HT1080 (cell line): ENCODE measurements at regions not wholly inside any gene's neighbourhood (a gene's known extent, or its start where the extent isn't known, plus 50 kb on each side); places are given as distances from the start of the nearest gene placed in this dataset.
"Not testable (repeated sequence)": the region's sequence is repeated elsewhere in the genome, so short reads cannot be mapped to it uniquely, and the experiment has no call there.

Experiments
- DNase-seq: peaks from one replicate; pipeline ENCODE4 v3.0.0-alpha.2; 2015; ENCODE audit warnings: low read depth

DNA sequence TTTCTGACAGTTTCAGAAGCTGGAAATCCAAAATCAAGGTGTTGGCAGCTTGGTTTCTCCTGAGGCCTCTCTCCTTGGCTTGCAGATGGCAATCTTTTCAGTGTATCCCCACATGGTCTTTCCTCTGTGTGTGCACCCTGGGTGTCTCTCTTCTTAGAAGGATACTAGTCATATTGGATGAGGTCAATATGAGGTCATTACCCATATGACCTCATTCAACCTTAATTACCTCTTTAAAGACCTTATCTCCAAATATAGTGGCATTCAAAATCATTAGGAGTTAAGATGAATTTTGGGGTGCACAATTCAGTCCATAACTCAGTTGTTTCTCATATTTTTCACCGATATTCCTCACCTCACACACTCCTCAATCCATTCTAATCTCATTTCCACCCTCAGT, 92.4 kb upstream of the TGM3 start:
- DNase-seq = no peak

- no peak for DNase-seq
Measured at GRCh38 chr20:2204021-2204420, 91.8 kb upstream of the TGM3 start.

- DNase-seq = peak; percentile 44
Measured at GRCh38 chr20:2206957-2207769, 88.6 kb upstream of the TGM3 start.

DNA sequence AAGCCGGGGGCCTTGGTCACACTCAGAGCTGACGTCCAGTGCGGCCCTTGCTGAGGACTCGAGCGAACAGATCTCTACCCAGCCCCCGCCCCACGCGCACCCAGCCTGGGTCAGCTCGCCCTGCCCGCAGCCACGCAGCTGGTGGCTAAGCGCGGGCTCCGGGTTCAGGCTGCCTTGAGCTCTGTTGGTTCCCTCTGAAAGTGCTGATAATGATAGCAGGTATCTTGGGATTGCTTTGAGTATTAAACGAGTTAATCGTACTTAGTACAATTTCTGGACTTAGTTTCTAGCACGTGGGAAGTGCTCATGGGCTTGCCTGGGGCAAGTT, 88.1 kb upstream of the TGM3 start:
- DNase-seq = no peak

DNA sequence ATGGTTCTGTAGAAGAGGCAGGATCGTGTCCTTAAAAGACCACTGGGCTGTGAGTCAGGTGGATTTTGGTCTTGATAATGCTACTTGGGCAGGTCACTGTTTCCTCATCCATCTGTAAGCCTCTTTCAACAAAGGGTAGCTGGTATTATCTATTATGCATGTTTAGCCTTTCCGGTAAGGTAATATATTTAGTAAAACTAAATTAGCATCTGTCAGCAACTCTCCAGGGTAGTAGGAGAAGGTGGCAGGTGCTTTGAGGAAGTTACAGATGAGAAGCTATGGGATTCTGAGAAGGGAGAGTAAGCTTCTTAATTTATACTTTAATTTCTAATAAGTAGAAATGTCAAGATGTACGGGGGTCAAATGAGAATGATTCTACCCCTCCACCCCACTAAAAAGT, 86.9 kb upstream of the TGM3 start:
- DNase-seq = no peak

DNA sequence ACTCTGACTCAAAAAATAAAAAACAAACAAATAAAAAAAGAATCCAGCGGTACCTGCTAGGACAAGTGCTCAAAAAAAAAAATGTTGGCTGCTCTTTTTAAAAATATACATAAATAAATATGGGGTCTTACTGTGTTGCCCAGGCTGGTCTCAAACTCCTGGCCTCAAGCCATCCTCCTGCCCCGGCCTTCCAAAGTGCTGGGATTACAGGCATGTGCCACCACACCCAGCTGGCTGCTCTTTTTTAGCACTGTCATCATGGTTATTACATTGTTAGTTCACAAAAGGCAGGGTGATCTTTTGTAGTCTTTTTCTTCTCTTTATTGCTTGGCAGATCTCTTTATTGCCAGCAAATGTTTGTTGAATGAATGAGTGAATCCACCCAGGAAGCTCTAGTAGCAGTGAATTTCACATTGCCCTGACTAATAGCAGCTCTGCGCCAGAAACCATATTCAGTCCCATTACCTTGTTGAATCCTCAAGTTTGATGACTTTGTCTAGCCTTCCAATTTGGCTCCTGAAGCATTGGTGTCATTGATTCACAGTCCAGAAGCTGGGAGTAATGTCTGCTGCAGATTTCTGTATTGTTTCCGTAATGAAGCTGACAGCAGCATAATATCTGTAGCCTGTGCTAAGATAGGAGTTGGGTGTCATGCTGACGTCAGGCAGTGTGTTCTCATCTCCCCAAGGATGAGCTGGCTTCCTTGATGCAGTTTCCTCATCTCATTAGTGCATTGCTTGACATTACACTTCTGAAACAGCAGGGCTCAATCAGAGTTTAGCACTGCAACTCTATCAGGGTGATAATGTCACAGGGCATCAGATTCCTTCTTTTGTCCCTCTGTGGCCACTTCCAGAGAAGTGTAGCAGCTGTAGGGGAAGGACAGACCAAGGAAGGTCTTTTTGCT, 84.9 kb upstream of the TGM3 start:
- peak; percentile 77 for DNase-seq

GRCh38 chr20:2212456-2213015, 83.3 kb upstream of the TGM3 start:
- DNase-seq = no peak

- DNase-seq = no peak
Measured at GRCh38 chr20:2213401-2213800, 82.4 kb upstream of the TGM3 start.

DNA sequence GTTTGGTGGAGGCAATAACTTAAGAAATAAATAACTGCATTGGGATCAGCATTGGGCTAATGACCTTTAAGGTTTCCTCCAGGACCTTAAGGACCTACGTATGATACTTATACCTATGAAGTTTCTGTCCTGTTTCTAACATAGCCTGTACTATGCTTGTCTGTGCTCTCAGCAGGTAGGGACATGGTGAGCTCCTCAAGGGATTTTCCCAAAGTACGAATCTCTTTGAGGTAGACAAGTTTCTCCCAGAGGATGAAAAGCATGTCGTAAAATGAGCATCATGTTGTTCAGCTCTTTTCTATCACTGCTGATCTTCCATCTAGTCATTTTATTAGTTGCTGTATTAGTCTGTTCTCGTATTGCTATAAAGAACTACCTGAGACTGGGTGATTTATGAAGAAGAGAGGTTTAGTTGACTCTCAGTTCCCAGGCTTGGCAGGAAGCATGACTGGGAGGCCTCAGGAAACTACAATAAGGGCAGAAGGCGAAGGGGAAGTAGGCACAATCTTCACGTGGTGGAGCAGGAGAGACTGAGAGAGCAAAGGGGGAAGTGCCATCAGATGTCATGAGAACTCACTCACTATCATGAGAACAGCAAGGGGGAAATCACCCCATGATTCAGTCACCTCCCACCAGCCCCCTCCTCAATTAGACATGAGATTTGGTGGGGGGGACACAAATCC, 77.8 kb upstream of the TGM3 start:
- peak; percentile 26 for DNase-seq

GRCh38 chr20:2219481-2220006, 76.3 kb upstream of the TGM3 start:
- DNase-seq = no peak

DNA sequence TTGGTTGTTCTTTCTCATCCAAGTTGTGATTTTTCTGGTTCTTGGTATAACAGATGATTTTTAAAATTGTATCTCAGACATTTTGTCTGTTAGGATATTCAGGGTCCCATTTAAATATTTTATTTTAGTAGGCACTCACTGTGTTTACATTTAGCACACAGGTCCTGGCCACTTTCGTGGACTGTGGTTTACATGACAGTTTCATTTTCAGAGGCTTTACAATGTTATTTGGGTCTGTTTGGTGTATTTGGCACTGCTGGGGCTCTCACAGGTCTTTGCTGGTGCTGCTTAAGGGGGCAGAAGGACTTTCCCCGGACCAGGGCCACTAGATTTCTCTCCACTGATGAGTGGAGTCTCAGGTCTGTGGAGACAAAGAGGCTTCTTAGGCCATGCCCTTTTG, 75.5 kb upstream of the TGM3 start:
- no peak for DNase-seq

DNA sequence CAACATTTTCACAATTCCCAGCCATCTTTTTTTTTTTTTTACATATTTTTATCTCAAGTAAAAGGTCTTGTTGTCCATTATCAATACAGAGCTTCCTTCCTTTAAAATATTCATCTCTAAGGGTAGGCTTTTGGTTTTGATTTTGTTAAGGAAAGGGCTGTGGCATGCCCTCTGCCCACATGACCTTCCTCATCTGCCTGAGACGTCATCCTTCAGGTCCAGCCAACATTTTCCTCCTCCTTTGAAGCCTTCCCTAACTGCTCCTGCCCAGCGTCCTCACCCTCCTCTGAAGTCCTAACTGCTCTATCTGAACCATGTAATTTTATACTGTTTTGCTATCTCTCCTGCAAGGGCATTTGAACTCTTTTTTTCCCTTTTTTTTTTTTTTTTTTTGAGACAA, 73.9 kb upstream of the TGM3 start:
- no peak for DNase-seq

DNA sequence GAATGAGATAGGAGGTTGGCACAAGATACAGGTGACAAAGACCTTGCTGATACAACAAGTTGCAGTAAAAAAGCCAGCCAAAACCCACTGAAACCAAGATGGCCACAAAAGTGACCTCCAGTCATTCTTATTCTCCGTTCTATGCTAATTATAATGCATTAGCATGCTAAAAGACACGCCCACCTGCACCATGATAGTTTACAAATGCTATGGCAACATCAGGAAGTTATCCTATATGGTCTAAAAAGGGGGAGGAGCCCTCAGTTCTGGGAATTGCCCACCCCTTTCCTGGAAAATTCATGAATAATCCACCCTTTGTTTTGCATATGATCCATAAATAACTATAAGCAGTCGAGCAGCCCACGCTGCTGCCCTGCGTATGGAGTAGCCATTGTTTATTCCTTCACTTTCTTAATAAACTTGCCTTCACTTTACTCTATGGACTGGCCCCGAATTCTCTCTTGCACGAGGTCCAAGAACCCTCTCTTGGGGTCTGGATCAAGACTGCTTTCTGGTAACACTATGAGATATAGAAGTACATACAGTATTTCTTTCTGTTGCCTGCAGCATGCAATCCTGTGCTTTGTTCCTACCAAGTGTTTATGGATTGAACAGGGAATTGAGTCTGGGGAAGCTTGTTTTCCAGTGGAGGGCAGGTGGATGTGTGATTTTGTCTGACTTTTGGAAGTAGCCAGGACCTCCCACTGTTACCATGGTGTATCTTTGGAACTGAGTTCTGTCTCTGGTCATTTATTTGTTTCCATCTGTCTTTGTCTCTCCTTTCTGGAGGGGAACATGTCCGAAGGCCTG, 72.0 kb upstream of the TGM3 start:
- DNase-seq = no peak

DNA sequence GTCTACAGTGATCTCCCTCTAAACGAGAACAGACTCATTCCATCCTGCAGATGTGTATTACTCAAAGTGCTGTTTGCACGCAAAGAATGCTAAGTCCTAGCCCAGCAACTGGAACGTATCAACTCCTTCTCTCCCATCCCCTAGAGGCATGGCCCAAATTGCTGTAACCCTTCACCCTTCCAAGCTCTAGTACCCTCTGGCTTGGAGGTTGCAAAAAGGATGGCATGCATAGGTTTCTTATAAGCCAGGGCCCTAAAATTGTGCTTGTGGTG, 71.5 kb upstream of the TGM3 start:
- DNase-seq = no peak

DNA sequence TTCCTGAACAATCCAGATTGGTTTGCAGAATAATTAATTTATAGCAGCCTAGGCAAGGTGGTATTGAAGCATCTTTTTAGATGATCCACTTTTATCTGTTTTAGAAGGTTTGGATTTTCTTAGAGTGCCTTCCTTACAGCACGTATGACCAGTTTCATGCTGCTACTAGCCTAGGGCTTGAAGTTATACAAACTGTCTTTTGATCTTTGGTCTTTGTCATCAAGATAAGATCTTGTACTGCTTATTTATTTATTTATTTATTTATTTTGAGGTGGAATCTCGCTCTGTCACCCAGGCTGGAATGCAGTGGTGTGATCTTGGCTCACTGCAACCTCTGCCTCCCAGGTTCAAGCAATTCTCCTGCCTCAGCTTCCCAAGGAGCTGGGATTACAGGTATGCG, 68.5 kb upstream of the TGM3 start:
- DNase-seq = not testable (repeated sequence)

- no peak for DNase-seq
Measured at GRCh38 chr20:2227861-2228260, 67.9 kb upstream of the TGM3 start.

DNA sequence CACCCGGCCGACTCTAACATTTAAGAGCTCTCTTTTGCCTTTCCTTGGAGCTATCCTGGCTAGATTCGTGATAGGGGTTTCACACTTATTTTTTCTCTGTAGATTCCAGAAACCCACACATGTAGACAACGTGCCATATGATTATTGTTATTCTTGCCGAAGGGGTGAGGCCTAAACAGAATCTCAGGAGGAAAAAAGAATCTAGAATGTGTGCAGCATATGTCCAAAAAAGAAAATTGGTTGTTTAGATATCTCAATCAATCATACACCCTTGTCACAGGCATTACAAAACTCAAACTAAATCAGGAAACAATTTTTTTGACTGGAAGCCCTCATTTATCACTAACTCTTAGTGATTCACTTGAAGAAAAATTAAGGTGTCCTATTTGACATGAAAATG, 66.9 kb upstream of the TGM3 start:
- no peak for DNase-seq

- DNase-seq = peak; percentile 53
Measured at GRCh38 chr20:2230726-2231488, 64.9 kb upstream of the TGM3 start.

- DNase-seq = no peak
Measured at GRCh38 chr20:2231701-2232100, 64.1 kb upstream of the TGM3 start.

GRCh38 chr20:2234598-2235191, 61.1 kb upstream of the TGM3 start:
- DNase-seq = no peak
